ENCODE measurements at regions not wholly inside any gene's neighbourhood (a gene's known extent, or its start where the extent isn't known, plus 50 kb on each side); places are given as distances from the start of the nearest gene placed in this dataset.

GRCh38 chr6:44537306-44538049 lies 150.0 kb downstream of the CDC5L start:
- no peak for TF ChIP-seq CTCF (conservative IDR thresholded peaks at IDR 0.05; ENCODE audit: low read length)
- TF ChIP-seq EZH2phosphoT487 (IDR thresholded peaks at IDR 0.05; ENCODE audit: borderline replicate concordance, low read depth, low read length), result no peak
